NCI-H2196 treated with DMSO at 0.1 percent for 48 hours (cell line): ENCODE measurements at regions not wholly inside any gene's neighbourhood (a gene's known extent, or its start where the extent isn't known, plus 50 kb on each side); places are given as distances from the start of the nearest gene placed in this dataset.
"Not testable (repeated sequence)": the region's sequence is repeated elsewhere in the genome, so short reads cannot be mapped to it uniquely, and the experiment has no call there.

Source experiments
- DNase-seq: peaks from one replicate; lab custom pipeline; 2025; ENCODE audit not compliant: unreplicated experiment; lab: John Stamatoyannopoulos, UW

GRCh38 chr11:37394236-37394870 lies 796.3 kb upstream of the RAG2 start:
- no peak for DNase-seq

DNA sequence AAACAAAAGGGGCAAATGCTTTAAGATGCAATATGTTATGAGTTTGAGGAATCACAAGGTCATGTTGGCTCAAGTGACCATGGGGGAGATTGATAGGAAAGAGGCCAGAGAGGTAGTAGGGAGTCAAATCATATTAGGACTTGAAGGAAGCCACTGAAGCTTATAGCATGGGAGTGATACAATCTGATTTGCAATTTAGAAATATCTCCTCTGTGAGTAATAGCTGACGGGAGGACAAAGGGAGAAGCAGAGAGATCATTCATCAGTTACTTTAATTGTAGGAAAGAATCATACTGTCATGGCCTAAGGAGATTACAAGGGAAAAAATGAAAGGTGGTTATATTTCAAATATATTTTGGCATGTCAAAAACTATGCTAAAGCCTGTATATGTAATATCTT lies 793.6 kb upstream of the RAG2 start:
- DNase-seq: no peak

GRCh38 chr11:37390576-37391083 lies 792.6 kb upstream of the RAG2 start:
- DNase-seq: no peak

GRCh38 chr11:37378958-37379357 lies 780.9 kb upstream of the RAG2 start:
- no peak for DNase-seq

GRCh38 chr11:37372667-37373066 lies 774.6 kb upstream of the RAG2 start:
- no peak for DNase-seq

GRCh38 chr11:37371346-37371970 lies 773.4 kb upstream of the RAG2 start:
- DNase-seq: no peak

DNA sequence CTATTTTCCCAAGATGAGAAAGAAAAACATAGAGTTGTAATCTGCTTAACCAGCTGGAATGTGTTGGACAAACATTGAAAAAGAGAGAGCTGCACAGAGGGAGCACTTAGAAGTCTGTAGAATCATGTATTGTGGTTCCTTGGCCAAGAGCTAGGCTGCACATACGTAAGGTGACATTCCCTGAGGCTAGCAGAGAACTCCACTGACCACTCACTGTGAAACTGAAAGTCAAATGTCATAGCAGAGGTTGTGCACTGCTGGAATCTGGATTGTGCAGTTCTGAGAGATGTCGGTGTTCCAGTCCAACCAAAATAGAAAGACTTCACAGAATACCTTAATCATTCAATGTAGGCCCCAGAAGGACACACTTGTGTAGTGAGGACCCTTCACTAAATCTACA lies 772.8 kb upstream of the RAG2 start:
- DNase-seq: no peak

DNA sequence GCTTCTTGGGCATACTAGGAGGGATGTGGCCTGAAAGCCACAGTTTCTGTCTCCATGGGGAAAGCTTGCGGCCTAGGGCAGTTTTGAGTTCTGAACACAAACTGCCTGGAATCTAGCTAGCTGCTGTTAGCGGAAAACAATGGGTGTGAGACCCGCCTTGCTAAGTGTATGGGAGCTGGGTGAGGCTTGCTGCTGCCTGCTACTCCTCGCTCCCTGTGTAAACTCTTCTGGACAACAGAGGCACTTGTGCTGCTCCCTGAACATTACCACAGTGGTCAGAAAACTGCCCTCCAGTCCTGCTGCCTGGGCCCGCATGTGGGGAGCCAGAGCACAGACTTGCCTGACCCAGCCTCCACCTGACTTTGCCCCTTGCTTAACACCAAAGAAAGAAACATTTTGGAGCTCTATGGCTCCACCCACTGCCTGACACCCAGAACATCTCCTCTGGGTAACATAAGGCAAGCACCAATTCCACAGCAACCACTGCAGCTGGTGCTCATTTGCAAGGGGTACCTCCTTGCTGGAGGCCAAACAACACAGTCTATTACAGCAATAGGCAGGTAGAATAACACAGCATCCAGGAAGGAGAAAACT lies 766.3 kb upstream of the RAG2 start:
- no peak for DNase-seq

GRCh38 chr11:37353192-37353591 lies 755.2 kb upstream of the RAG2 start:
- DNase-seq: no peak

GRCh38 chr11:37352485-37352884 lies 754.4 kb upstream of the RAG2 start:
- no peak for DNase-seq

- DNase-seq: no peak
Observed at GRCh38 chr11:37343290-37343689, 745.3 kb upstream of the RAG2 start.

GRCh38 chr11:37336401-37336800 lies 738.4 kb upstream of the RAG2 start:
- no peak for DNase-seq

GRCh38 chr11:37333345-37333744 lies 735.3 kb upstream of the RAG2 start:
- DNase-seq: no peak

GRCh38 chr11:37323843-37324242 lies 725.8 kb upstream of the RAG2 start:
- DNase-seq: no peak

DNA sequence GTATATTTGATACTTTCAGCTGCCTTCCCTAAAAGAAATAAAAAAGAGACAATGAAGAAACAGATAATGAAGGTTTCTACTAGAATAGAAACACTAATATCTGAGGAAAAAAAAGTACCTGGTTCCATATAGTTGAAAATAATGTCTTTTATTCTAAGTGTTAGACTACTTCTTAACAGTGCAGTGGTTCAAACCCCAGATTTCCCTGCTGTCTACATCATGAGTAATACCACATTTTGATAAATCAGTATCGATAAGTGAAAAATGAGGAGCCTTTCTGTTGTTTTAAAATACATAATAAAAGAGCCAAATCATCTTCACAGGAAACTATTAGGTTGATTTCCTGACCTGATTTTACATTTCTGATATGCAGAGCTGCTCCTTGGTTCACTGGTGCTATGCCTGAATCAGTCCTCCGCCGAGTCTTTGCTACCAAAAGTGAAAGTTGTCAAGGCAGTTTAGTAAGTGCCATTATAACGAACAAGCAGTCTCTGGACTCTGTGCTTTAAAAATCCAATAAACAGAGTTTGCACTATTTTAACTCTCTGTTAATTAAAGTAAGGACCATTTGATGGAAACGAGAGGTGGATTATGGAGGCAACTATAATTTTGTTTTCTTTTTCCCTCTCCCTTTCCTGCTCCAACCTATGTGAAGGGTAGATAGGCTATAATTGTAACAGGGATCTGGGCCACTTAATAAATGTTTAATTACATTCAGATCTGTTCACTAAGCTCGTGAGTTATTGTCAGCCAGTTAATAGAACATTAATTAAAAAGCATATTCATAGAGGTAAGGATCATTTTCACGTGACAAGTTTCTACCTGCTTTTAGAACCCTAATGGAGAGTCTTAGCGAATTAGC lies 724.5 kb upstream of the RAG2 start:
- no peak for DNase-seq

DNA sequence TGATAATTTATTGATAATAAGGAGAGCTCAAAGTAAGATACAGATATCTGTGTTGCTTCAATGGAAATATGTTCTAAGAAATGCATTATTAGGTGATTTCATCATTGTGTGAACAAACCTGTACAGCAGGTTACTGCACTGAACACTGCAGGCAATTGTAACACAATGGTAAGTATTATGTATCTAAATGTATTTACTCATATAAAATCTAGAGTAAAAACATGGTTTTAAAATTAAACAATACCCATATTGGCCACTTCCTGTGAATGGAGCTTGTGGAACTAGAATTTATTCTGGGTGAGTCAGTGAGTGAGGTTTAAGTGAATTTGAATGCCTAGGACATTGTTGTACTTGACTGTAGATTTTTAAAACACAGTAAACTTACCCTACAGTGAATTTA lies 722.9 kb upstream of the RAG2 start:
- no peak for DNase-seq

- DNase-seq: no peak
Observed at GRCh38 chr11:37317803-37318202, 719.8 kb upstream of the RAG2 start.

- DNase-seq: no peak
Observed at GRCh38 chr11:37313266-37313665, 715.2 kb upstream of the RAG2 start.

GRCh38 chr11:37306563-37306962 lies 708.5 kb upstream of the RAG2 start:
- no peak for DNase-seq

DNA sequence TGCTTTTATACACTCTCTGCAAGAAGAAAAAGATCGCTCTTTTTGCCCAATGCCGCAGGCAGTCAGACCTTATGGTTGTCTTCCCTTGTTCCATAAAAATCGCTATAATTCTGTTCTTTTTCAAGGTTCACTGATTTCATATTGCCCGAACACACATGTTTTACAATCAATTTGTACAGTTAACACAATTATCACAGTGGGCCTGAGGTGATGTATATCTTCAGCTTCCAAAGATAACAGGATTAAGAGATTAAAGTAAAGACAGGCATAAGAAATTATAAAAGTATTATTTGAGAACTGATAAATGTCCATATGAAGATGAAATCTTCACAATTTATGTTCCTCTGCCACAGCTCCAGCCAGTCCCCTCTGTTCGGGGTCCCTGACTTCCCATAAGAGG lies 703.4 kb upstream of the RAG2 start:
- DNase-seq: not testable (repeated sequence)

DNA sequence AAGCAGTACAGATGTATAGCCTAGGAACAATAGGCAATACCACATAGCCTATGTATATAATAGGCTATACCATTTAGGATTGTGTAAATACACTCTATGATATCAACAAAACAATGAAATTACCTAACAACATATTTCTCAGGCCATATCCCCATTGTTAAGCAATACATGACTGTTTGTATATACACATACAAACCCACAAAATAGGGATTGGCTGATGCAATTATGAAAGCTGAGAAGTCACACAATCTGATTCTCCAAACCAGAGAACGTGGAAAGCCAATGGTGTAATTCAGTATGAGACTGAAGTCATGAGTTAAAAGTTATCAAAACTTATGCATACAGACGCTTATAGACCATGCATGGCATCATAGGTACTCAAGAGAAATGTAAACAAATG lies 700.1 kb upstream of the RAG2 start:
- DNase-seq: no peak

DNA sequence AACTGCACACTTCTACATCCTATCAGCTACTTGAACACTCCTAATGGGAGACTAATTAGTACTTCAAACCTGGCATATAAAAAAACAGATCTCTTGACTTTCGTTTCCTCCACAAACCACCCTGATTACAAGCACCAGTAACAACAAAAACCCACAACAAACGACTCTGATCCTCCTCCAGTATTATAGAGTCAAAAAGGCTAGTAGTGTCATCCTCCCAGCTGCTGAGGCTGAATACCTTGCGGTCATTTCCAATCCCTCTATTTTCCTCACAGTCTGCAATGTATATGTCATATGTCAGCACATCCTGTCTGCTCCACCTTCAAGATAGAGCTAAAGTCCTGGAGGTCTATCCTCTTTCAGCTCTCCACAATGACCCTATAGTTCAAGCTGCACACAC lies 688.9 kb upstream of the RAG2 start:
- DNase-seq: no peak
